RWPE2 (cell line): ENCODE measurements at regions not wholly inside any gene's neighbourhood (a gene's known extent, or its start where the extent isn't known, plus 50 kb on each side); places are given as distances from the start of the nearest gene placed in this dataset.

ENCODE experiments used
- ATAC-seq: fragments of 200-7000 bp; cut with Tn5 transposase; 3 replicates; pipeline ENCODE4 v1.9.1; 2021; ENCODE audit warnings: low read depth
- DNase-seq: peaks from one replicate; pipeline ENCODE4 v3.0.0-alpha.2; 2020; ENCODE audit warnings: low spot score
- H3K27ac ChIP-seq: fragments of 450-650 bp; 2 replicates; pipeline ENCODE4 v1.5.1; 2017; ENCODE audit warnings: mild to moderate bottlenecking; ENCODE audit not compliant: poor library complexity, severe bottlenecking
- H3K27me3 ChIP-seq: fragments of 250-450 bp; sonication (Bioruptor Pico); 2 replicates; pipeline ENCODE4 v1.5.1; 2021; ENCODE audit warnings: mild to moderate bottlenecking, moderate library complexity; ENCODE audit not compliant: insufficient read depth, poor library complexity, severe bottlenecking
- H3K36me3 ChIP-seq: fragments of 250-450 bp; sonication (Bioruptor Pico); 2 replicates; pipeline ENCODE4 v1.5.1; 2020; ENCODE audit warnings: low read depth, mild to moderate bottlenecking, moderate library complexity
- H3K4me1 ChIP-seq: fragments of 250-450 bp; sonication (Bioruptor Pico); 2 replicates; pipeline ENCODE4 v1.5.1; 2021; ENCODE audit warnings: mild to moderate bottlenecking, moderate library complexity; ENCODE audit not compliant: insufficient read depth, poor library complexity, severe bottlenecking
- H3K4me3 ChIP-seq: fragments of 250-450 bp; sonication (Bioruptor Pico); 2 replicates; pipeline ENCODE4 v1.5.1; 2021; ENCODE audit warnings: mild to moderate bottlenecking, moderate library complexity; ENCODE audit not compliant: severe bottlenecking
- H3K9me3 ChIP-seq: fragments of 250-450 bp; sonication (Bioruptor Pico); 2 replicates; pipeline ENCODE4 v1.5.1; 2021; ENCODE audit warnings: mild to moderate bottlenecking, moderate library complexity; ENCODE audit not compliant: severe bottlenecking
- CTCF ChIP-seq: fragments of 450-650 bp; IDR thresholded peaks from one replicate; pipeline ENCODE4 v1.5.1; 2017; ENCODE audit warnings: mild to moderate bottlenecking, moderate library complexity; ENCODE audit not compliant: poor library complexity, severe bottlenecking

- Histone ChIP-seq H3K4me1 (peaks cover 21% of the 10 kb centered on the region), H3K27ac (no peak overlapping the region), H3K27me3 (no peaks in the 10 kb centered on the region), H3K9me3 (no peaks in the 10 kb centered on the region), H3K36me3 (no peaks in the 10 kb centered on the region), H3K4me3 (no peak overlapping the region)
- DNase-seq (no peak), ATAC-seq (no peak)
- no peak for TF ChIP-seq CTCF
Measured at GRCh38 chr10:114708084-114708483, 50.0 kb upstream of the ABLIM1 start.

DNA sequence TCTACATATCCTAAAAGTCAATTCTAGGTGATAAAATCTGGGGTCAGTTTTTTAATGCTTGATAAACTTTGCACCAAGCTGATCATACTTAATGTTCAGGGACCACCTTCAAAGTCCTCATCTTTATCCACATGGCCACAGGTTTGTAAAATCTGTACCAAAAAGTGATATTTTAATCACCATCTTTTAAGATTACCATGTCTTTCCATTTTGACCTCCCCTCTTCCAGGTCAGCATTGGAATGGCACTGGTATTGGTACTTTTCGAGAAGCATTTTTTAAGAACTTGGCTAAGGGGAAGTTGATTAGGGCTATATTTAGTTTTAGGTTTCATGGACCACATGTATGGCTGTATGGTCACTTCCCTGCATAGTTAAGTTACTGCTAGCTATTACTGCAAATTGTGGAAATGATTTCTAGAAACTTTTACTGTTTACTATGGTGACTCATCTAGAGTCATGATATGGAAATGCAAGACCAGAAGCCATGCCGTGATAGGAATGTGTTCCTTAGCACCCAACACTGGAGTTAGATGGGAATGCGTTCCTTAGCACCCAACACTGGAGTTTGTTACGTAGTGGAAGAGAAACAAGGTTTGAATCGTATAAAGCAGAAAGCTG is 50.8 kb upstream of the ABLIM1 start:
- peaks cover 21% of the 10 kb centered on the region for H3K4me1 ChIP-seq
- DNase-seq, result no peak
- ATAC-seq, result peak; percentile 96
- H3K9me3 ChIP-seq, result no peaks in the 10 kb centered on the region
- H3K4me3 ChIP-seq, result no peak overlapping the region
- no peaks in the 10 kb centered on the region for H3K36me3 ChIP-seq
- H3K27me3 ChIP-seq, result no peaks in the 10 kb centered on the region
- peak; percentile 6 for TF ChIP-seq CTCF
- peak overlapping the region; percentile 35 for H3K27ac ChIP-seq

DNA sequence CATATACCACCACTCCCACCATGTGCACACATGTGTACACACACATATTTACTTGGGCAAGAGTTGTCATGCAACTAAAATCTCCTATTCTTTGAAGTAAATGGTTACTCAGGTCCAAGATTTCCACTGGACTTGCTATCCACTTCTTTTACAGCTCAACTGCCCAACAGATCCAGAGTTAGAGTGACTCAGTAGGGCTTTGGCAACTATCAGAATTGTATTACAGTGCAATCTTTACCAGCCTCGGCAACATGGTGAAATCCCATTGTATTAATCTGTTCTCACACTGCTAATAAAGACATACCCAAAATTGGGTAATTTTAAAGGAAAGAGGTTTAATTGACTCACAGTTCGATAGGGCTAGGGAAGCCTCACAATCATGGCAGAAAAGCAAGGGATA is 51.9 kb upstream of the ABLIM1 start:
- Histone ChIP-seq H3K4me3 (no peak overlapping the region), H3K27ac (peak overlapping the region; percentile 35), H3K36me3 (no peaks in the 10 kb centered on the region), H3K9me3 (no peaks in the 10 kb centered on the region), H3K27me3 (no peaks in the 10 kb centered on the region), H3K4me1 (peaks cover 32% of the 10 kb centered on the region)
- TF ChIP-seq CTCF, result no peak
- peak; percentile 43; the same call in 2 of the 3 replicates for ATAC-seq
- DNase-seq, result no peak

GRCh38 chr10:114711176-114711868 is 53.2 kb upstream of the ABLIM1 start:
- H3K9me3 ChIP-seq, result no peaks in the 10 kb centered on the region
- ATAC-seq, result no peak
- TF ChIP-seq CTCF, result no peak

GRCh38 chr10:114711869-114712250 is 53.8 kb upstream of the ABLIM1 start:
- H3K9me3 ChIP-seq, result no peaks in the 10 kb centered on the region
- H3K27me3 ChIP-seq, result no peaks in the 10 kb centered on the region
- TF ChIP-seq CTCF, result no peak
- no peaks in the 10 kb centered on the region for H3K36me3 ChIP-seq
- peaks cover 37% of the 10 kb centered on the region for H3K4me1 ChIP-seq
- no peak overlapping the region for H3K4me3 ChIP-seq
- ATAC-seq (no peak), DNase-seq (no peak)
- no peak overlapping the region for H3K27ac ChIP-seq

More at GRCh38 chr10:114711176-114711868, 53.2 kb upstream of the ABLIM1 start:
- Histone ChIP-seq H3K27ac (no peak overlapping the region), H3K4me3 (no peak overlapping the region), H3K36me3 (no peaks in the 10 kb centered on the region), H3K4me1 (peaks cover 37% of the 10 kb centered on the region), H3K27me3 (no peaks in the 10 kb centered on the region)
- no peak for DNase-seq
